Ammon's horn (tissue), 1 donor: ENCODE measurements at regions not wholly inside any gene's neighbourhood (a gene's known extent, or its start where the extent isn't known, plus 50 kb on each side); places are given as distances from the start of the nearest gene placed in this dataset.

Experiments
- DNase-seq: peaks from one replicate; pipeline ENCODE4 v3.0.0-alpha.2; 2016; ENCODE audit warnings: low spot score

DNA sequence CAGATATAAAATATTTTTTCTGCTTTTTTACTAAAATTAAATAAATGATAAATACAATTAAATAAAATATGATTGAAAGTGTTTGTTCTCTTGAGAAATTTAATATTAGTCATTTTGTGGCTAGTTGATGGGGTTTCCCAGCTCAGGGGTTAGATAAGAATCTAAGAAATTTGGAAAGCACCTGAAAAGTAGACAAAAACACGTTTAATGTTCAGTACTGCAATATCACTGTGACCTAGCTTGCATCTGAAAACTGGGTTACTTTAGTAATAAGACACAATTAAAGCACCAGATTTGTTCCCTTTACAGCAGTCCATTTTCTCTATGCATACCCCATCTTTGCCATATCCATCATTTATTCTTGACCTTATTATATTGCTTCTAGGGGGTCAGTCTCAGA, 1454.8 kb upstream of the SPRY2 start:
- DNase-seq, result no peak

DNA sequence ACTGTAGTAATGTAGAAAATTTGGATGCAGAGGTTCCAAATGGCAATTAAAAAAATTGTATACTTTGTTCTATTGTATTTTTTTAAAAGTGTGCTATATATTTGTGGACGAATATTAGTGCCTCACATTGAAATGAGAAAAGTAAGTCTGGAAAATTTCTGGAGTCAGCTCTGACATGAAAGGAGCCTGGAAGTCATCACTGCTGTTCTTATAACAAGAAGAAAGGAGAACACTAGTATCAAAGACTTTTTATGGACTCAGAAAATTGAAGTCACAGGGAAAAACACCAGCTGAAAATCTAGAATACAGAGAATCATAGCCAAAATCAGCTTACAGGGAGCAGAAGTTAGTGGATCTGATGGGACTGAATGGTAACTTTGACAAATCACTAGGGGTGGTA, 1450.7 kb upstream of the SPRY2 start:
- DNase-seq, result no peak

DNA sequence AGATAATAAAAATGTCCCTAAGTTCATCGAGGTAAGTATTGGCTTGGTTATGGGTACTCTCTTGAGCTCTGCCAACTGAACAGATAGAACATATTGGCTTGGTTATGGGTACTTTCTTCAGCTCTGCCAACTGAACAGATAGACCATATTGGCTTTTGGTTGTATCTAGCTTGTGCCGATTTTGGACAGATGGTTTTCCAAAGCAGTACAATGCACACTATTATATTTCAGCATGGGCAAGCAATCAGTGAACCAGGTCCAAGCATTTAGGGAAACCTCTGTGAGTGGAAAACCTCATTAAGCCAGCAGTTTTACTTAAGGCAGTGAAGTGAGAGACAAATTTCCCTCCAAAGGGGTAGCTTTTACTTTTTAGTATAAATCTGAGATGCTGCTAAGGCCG, 1440.5 kb upstream of the SPRY2 start:
- DNase-seq, result no peak

DNA sequence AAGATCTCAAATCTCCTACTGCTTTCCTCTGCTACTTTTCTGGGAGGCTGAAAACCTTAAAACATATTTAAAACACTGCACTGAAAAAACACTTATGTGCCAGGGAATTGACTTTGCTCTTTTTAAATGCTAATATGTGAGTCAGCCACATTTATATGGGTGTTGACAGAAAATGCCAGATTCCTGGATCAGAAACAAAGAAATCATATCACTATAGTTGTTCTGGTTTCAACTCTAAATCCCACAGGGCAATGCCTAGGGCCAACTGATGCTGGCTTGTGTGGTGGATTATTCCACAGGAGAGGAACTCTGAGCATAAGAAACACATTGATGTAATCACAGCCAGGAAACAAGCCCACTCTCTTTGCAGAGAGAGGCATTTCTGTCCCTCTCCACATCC, 1439.0 kb upstream of the SPRY2 start:
- DNase-seq, result peak; percentile 35

DNA sequence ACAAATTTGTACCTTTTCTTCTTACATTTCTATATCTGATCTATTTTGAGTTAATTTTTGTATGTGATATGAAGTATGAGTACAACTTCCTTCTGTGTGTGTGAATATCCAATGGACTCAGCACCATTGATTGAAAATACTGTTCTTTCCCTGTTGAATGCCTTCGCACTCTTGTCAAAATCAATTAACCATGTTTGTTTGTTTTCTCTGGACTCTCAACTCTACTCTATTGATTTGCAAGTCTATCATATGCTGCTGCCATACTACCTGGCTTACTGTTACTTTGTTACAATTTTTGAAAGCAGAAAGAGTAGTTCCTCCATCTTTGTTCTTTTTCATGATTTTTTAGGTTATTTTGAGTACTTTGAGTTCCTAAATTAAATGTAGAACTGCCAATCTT, 1437.4 kb upstream of the SPRY2 start:
- no peak for DNase-seq

DNA sequence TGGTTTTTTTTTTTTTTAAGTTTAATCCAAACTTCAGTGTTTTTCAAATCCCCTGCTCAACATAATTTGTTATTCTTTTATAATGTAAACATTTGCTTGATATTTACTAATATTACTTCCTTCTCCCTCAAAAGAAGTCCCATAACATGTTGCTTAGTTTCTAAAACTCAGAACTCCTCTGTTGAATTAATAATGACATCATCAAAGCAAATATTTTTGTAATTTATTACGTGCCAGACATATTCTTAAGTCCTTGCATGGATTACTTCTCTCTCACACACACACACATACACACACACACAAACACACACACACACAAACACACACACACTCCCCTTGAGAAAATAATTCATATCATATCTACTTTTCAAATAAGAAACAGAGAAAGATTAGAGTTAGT, 1432.3 kb upstream of the SPRY2 start:
- DNase-seq, result no peak

DNA sequence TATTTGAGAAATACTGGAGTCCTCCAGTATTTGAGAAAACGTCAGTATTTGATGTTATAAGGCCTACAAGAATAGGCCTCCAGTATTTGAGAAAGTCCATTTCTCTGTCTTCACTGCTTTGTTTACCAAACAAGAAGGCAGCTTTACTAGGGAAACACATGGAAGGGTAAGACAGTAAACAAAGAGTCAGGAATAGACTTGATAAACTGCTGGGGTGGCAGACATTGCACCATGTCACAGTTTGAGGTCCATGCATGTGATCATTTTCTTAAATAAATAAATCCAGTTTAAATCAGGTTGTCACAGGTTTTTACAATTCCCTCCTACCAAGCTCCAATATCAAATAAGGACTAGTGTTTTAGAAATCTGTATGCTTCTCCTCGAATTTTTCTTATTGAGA, 1431.0 kb upstream of the SPRY2 start:
- no peak for DNase-seq

DNA sequence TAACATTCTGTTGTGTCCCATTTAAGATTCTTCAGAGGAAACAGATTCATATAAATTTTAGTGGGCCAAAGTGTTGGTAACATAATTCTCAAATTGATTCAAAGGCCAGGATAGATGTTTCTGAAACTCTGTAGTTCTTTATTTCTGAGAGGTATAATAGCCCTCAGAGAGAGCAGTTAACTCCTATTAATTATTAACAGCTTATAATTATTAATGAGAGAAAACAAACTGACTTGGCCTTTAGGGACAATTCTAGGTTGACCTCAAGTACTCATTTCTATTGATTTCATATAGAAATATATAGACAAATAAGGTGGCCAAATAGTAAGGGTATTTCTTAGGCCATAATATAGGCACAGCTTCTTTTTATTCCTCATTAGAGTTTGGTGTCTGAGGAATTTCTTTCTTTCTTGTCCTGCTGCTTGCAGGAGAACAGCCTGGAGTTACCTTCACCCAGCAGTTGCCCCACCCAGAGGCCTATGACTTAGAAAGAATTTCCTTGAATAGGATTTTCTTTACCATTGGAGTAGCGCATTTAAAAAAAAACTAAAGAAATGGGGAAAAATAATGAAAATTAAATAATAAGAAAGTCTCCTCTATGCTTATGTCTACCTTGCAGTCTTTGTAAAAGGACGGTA, 1430.1 kb upstream of the SPRY2 start:
- no peak for DNase-seq

DNA sequence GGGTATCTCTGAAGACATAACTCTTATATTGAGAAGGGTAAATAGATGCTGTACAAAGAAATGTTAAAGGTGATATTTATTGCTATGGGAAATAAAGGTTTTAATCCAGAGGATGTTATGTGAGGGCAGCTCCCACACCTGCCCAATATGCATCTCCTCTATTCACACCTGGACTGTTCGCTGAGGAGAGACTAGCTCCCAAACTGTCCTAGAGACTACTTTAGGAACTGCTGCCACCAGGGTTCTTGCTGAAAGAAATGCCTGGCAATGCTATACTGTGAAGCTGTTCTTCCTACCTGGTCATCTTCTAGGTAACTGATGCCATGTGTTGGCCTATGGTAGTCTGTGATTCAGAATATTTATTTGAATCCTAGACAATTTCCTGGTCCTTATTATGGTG, 1421.5 kb upstream of the SPRY2 start:
- no peak for DNase-seq

DNA sequence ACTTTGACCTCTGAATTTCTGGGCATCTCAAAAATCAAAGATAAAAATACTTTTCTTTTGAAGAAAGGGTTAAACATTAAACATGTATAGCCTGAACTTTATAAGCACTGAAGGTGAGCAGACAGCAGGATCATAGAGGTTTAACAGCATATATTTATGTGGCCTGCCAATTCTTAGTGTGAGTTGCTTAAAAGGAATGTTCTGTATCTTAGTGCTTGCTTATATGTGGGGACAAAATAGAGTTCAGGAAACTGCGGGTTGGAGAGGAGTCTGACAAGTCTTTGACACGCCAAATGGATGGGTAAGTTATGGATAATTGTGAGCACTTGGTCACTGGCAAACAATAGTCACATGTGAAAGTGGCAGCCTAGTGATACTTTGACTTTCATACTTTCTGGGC, 1419.4 kb upstream of the SPRY2 start:
- no peak for DNase-seq

DNA sequence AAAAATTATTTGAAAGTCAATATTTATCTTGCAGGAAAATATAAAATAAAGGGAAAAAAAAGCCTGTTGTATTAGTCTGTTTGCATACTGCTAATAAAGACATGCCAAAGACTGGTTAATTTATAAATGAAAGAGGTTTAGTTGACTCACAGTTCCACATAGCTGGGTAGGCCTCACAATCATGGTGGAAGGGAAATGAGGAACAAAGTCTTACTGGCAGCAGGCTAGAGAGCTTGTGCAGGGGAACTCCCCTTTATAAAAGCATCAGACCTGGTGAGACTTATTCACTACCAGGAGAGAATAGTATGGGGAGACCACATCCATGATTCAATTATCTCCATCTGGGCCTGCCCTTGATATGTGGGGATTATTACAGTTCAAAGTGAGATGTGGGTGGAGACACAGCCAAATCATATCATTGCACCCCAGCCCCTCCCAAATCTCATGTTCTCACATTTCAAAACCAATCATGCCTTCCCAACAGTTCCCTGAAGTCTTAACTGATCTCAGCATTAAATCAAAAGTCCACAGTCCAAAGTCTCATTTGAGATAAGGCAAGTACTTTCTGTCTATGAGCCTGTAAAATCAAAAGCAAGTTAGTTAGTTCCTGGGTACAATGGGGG, 1416.5 kb upstream of the SPRY2 start:
- no peak for DNase-seq

DNA sequence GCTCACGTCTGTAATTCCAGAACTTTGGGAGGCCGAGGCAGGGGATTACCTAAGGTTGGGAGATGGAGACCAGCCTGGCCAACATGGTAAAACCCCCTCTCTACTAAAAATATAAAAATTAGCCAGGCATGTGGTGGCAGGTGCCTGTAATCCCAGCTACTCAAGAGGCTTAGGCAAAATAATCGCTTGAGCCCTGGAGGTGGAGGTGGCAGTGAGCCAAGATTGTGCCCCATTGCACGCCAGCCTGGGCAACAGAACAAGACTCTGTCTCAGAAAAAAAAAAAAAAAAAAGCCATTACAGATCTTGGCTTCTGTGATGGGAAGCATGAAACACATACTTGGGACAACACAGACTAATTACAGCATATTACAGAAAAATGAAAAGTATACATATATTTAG, 1404.5 kb upstream of the SPRY2 start:
- peak; percentile 5 for DNase-seq

DNA sequence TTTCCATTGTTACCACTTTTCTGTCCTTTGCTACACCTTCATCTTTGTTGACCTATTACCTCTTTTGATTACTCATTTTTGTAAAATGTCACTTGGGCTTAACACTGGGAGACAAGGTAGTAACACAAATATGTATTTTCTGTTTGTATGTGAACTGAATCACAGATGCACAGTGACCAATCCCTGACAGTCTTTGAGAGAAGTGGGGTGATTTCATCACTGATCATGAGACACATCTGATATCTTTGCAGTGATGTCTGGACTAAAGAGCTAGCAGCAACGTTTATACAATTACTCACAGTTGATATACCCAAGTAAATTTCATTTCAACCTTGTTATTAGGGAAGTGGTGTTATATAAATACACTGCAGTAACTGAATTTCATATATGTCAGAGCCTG, 1397.4 kb upstream of the SPRY2 start:
- DNase-seq, result no peak

DNA sequence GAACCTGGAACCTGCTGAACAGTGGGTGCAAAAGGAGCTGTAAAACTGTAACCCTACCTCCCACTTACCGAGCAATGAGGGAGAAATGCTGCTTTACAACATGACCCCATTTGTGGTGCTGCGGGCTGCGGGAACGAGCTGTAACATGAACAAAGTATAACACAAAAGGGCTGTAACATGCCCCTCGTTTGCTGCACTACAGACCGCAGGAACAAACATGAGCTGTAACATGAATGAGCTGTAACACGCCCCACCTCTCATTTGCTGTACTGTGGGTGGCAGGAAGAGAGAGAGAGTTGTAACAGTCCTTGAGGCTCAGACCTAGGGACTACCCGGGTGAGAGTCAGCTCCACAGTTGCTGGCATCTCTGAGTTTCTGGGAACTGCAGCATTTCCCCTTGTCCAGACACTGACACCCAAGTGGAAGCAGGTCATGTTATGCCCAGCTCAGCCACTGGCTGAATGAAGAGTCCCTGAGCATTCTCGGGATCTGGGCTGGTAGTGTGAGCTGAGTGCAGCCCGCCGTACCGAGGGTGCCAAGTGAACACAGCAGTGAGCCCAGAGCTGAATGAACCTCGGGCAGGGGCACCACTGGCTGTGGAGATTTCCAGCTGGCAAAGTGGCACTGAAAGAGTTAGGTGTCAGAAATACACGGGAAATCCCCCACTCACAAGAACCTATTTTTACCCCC, 1385.3 kb upstream of the SPRY2 start:
- DNase-seq, result no peak

DNA sequence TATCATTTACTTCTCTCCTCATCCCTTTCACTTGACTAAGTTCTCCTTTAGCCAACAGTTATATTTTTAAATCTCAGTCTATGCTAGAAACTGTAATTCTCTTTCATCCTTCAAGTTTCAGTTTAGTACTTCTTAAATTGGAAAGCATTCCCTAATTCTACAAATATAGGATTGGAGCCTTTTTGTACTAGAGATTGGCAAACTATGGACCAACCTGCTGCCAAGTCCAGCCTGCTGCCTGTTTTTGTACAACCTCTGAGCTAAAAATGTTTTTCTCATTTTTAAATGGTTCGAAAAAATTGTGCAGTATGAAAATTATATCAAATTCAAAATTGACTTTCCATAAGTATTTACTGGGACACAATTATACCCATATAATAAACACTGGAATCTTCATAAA, 1381.5 kb upstream of the SPRY2 start:
- no peak for DNase-seq

DNA sequence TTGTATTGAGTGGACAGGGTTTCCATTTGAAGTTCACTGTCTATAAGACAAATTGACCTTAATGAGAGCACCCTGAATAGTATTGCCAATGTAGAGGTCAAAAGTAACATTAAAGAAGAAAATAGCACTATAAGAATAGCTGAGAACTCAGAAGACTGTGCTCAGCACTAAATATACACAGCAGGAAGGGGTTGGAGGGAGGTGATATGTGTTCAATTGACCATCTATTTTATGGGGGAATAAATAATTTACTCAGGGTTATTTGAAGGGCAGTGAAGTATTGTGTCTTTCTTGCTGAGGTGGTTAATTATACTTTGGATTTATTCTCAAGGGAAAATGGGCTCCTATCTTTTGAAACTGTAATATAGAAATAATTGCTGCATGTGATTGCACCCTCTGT, 1380.5 kb upstream of the SPRY2 start:
- DNase-seq, result no peak

DNA sequence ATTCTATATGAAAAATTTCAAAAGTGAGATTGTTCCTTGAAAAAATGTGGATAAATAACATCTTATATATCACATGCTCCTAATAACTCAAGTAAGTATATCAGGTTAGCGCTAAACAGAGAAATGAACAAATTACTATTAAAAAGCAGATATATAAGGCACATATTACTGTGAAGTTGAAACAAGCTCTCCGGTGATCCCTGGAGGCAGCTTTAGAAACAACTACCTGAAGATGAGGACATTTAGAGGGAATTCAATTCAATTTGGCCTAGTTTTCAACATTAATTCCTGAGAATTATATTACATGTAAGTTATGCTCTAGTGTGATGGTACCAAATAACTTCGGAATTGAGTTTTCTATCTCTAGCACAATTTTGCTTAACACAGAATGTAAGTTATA, 1373.6 kb upstream of the SPRY2 start:
- DNase-seq, result no peak

DNA sequence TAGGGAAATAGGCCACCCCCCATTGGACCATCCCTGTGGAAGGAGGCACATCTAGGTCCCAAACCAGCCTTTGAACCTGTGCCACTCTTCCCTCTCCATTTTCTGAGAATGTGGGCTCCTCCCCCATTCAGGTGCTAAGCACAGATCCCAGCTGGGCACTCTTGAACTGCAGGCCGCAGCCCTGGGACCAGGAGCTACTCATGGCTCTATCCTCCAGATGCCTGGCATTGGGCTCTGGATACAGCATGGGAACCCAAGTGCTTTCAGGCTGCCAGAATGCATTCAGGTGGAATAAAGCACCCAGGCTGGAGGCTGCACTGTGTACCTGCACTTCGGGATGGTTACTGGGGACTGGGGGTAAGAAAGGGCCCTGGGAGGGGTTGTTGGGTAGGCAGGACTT, 1372.3 kb upstream of the SPRY2 start:
- DNase-seq, result no peak

DNA sequence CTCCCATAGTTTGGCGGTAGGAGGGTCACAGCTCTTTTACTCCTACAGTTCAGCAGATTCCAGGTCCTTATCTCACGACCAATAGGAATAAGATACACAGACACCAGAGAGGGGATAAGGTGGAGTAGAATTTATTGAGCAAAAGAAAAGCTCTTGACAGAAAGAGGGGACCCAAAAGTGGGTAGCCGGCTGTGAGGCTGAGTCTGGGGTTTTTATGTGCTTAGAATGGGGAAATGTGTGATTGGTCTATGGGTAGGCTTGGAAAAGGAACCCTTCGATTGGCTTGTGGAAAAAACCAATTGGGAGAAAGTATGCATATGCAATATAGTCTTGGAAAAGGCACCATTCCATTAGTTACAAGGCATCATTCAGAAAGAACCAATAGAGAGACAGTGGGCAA, 1356.9 kb upstream of the SPRY2 start:
- DNase-seq, result no peak

DNA sequence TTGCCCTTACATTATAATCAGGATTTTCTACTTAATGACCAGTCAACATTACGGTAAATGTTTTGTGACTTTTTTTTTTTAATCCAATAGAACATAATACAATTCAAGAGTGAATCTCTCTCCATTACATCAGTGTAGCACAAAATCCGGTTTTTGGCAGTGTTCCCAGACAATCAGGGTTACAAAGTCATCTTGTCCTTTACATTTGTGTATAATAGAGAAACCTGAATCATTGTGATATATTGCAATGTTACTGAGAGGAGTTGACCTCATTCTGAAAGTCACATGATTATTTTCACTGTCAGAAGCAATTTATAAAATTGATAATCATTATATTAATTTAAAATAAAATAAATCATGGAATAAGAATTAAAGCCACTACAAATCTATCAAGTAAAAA, 1346.0 kb upstream of the SPRY2 start:
- DNase-seq, result no peak

DNA sequence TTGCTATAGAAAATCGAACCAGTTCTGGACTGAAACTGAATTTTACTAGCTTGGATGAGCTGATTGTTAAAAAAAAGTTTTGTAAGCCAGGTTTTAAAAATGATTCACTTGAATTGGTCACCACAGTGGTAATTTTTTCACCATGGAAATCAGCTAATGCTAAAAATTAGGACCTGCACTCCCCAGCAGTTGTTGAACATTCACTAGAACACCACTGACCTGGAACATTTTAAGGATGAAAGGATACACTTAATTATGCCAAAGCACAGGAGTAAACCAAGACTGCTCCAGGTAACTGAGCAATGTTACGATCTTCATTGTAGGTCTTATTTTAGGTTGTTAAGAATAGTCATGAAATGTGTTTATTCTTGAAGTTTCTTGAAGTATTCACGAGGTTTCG, 1342.6 kb upstream of the SPRY2 start:
- DNase-seq, result no peak

DNA sequence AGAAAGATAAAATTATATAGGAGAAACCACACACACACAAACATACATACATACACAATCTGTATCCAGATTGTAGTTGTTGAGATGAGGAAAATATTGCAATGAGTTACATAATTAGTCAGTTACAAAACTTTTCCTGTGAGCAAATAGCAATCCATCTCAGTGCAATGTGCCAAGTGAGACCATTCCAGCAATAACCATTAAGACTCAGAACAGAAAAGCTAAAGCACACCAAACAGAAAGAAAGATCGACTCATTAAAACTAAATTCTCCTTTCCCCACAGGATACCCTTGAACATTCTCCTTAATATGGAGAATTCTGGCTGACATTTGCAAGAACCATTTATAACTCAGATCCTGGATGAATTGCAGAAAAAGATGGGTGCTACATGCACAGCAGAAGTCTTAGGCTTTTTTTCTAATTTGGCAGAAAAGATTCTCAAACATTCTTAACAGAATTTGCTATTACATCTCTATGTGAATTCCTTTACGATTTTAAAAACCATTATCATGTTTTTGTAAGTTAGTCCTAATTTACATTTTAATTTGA, 1341.2 kb upstream of the SPRY2 start:
- no peak for DNase-seq

DNA sequence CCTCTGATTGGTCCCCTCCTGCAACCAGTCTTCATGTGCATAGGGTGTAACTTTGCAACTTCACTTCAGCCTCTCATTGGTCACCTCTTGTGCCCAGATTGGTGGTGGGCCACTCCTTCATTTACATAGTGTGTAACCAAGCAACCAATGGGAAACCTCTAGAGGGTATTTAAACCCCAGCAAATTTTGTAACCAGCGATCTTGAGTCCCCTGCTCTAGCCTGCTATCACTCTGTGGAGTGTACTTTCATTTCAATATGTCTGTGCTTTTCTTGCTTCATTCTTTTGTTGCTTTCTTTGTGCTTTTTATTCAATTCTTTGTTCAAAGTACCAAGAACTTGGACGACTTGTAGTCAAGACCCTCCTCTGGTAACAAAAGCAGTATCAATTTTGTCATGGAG, 1336.9 kb upstream of the SPRY2 start:
- no peak for DNase-seq

DNA sequence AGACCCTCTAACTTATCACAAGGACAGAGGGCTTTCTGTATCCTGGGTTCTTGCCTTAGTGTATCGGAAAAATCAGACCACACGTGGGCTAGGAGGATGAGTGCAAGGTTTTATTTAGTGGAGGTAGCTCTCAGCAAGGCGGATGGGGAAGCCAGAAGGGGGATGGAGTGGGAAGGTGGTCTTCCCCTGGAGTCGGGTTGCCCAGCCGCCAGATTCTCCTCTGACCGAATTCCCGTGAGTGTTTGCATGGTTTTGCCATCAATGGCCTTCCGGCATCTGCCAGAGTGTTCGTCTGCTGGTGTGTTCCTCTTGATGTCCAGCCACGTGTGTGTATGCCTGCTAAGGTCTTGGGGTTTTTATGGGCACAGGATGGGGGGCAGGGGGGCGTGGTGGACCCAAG, 1335.1 kb upstream of the SPRY2 start:
- DNase-seq, result no peak
